ENCODE measurements at regions not wholly inside any gene's neighbourhood (a gene's known extent, or its start where the extent isn't known, plus 50 kb on each side); places are given as distances from the start of the nearest gene placed in this dataset.

GRCh38 chr12:126157575-126157966 lies 1092.3 kb downstream of the AACS start:
- no peak for DNase-seq (ENCODE audit: low read depth in 2 of 2, low spot score in 1 of 2)

- no peak for DNase-seq (ENCODE audit: low read depth in 2 of 2, low spot score in 1 of 2)
These were observed 1093.9 kb downstream of the AACS start for GRCh38 chr12:126159139-126159538.

GRCh38 chr12:126160912-126161311 lies 1095.7 kb downstream of the AACS start:
- no peak for DNase-seq (ENCODE audit: low read depth in 2 of 2, low spot score in 1 of 2)

GRCh38 chr12:126163984-126164383 lies 1098.7 kb downstream of the AACS start:
- DNase-seq (ENCODE audit: low read depth in 2 of 2, low spot score in 1 of 2) = no peak

GRCh38 chr12:126171937-126172559 lies 1106.8 kb downstream of the AACS start:
- no peak for DNase-seq (ENCODE audit: low read depth in 2 of 2, low spot score in 1 of 2)

- DNase-seq (ENCODE audit: low read depth in 2 of 2, low spot score in 1 of 2) = no peak
These were observed 1117.5 kb downstream of the AACS start for GRCh38 chr12:126182619-126183236.

- no peak for DNase-seq (ENCODE audit: low read depth in 2 of 2, low spot score in 1 of 2)
These were observed 1119.8 kb downstream of the AACS start for GRCh38 chr12:126185025-126185424.

GRCh38 chr12:126189856-126190255 lies 1124.6 kb downstream of the AACS start:
- no peak for DNase-seq (ENCODE audit: low read depth in 2 of 2, low spot score in 1 of 2)

- no peak for DNase-seq (ENCODE audit: low read depth in 2 of 2, low spot score in 1 of 2)
These were observed 1126.0 kb downstream of the AACS start for GRCh38 chr12:126191031-126191891.

GRCh38 chr12:126191949-126192348 lies 1126.7 kb downstream of the AACS start:
- DNase-seq (ENCODE audit: low read depth in 2 of 2, low spot score in 1 of 2) = no peak

GRCh38 chr12:126193190-126193589 lies 1128.0 kb downstream of the AACS start:
- no peak for DNase-seq (ENCODE audit: low read depth in 2 of 2, low spot score in 1 of 2)

GRCh38 chr12:126196263-126196662 lies 1131.0 kb downstream of the AACS start:
- no peak for DNase-seq (ENCODE audit: low read depth in 2 of 2, low spot score in 1 of 2)

- DNase-seq (ENCODE audit: low read depth in 2 of 2, low spot score in 1 of 2) = no peak
These were observed 1133.3 kb downstream of the AACS start for GRCh38 chr12:126198516-126198915.

GRCh38 chr12:126198966-126199692 lies 1133.9 kb downstream of the AACS start:
- no peak for DNase-seq (ENCODE audit: low read depth in 2 of 2, low spot score in 1 of 2)

- DNase-seq (ENCODE audit: low read depth in 2 of 2, low spot score in 1 of 2) = no peak
These were observed 1136.8 kb downstream of the AACS start for GRCh38 chr12:126201981-126202537.

- DNase-seq (ENCODE audit: low read depth in 2 of 2, low spot score in 1 of 2) = no peak
These were observed 1139.1 kb downstream of the AACS start for GRCh38 chr12:126204326-126204725.

GRCh38 chr12:126210026-126210425 lies 1144.8 kb downstream of the AACS start:
- DNase-seq (ENCODE audit: low read depth in 2 of 2, low spot score in 1 of 2) = no peak

- DNase-seq (ENCODE audit: low read depth in 2 of 2, low spot score in 1 of 2) = no peak
These were observed 1145.2 kb downstream of the AACS start for GRCh38 chr12:126210448-126210847.

GRCh38 chr12:126212824-126213223 lies 1147.6 kb downstream of the AACS start:
- no peak for DNase-seq (ENCODE audit: low read depth in 2 of 2, low spot score in 1 of 2)

GRCh38 chr12:126218697-126219096 lies 1153.5 kb downstream of the AACS start:
- no peak for DNase-seq (ENCODE audit: low read depth in 2 of 2, low spot score in 1 of 2)

GRCh38 chr12:126219139-126219538 lies 1153.9 kb downstream of the AACS start:
- no peak for DNase-seq (ENCODE audit: low read depth in 2 of 2, low spot score in 1 of 2)

Measured in stimulated activated CD8-positive, alpha-beta memory T cell treated with anti-CD3 and anti-CD28 coated beads, Interleukin-4, amount 100 ng/mL, for 1 hour (primary cell).